ENCODE measurements at regions not wholly inside any gene's neighbourhood (a gene's known extent, or its start where the extent isn't known, plus 50 kb on each side); places are given as distances from the start of the nearest gene placed in this dataset.

DNA sequence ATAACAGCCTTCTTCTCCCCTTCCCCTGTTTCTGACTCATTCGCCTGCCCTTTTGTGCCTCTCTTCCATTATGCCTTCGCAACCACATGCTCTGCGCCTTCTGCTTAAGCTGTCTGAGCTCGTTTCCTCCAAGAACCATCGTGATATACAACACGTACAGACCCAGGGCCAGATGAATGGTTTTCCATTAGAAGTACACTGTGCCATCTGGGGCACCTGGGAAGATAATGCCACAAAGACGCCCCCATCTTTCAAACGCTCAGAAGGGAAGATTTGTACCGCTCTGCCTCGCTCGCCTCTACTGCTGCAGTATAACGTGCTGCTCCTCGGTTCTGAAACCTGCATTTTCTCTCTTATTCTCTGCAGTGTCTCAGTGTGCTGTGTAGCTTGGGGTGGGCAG lies 470.9 kb upstream of the STXBP6 start:
- TF ChIP-seq POLR2A (IDR thresholded peaks at IDR 0.05; ENCODE audit: low read depth), result no peak
- TF ChIP-seq, protein P1, sequence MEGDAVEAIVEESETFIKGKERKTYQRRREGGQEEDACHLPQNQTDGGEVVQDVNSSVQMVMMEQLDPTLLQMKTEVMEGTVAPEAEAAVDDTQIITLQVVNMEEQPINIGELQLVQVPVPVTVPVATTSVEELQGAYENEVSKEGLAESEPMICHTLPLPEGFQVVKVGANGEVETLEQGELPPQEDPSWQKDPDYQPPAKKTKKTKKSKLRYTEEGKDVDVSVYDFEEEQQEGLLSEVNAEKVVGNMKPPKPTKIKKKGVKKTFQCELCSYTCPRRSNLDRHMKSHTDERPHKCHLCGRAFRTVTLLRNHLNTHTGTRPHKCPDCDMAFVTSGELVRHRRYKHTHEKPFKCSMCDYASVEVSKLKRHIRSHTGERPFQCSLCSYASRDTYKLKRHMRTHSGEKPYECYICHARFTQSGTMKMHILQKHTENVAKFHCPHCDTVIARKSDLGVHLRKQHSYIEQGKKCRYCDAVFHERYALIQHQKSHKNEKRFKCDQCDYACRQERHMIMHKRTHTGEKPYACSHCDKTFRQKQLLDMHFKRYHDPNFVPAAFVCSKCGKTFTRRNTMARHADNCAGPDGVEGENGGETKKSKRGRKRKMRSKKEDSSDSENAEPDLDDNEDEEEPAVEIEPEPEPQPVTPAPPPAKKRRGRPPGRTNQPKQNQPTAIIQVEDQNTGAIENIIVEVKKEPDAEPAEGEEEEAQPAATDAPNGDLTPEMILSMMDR (IDR thresholded peaks at IDR 0.05), result no peak
- no peak for DNase-seq (ENCODE audit: extremely low spot score)
- Histone ChIP-seq H3K4me1 (no peaks in the 10 kb centered on the region), H3K27ac (replicated peaks in 1 of 4) (no peak overlapping the region), H3K36me3 (no peaks in the 10 kb centered on the region), H3K4me3 (no peak overlapping the region), H3K9me3 (no peaks in the 10 kb centered on the region), H3K27me3 (no peaks in the 10 kb centered on the region)
- intact Hi-C loops (cut with DNase I), result no loop called here
- WGBS, result 88% methylated on average over 13 of the region's 13 CpGs

DNA sequence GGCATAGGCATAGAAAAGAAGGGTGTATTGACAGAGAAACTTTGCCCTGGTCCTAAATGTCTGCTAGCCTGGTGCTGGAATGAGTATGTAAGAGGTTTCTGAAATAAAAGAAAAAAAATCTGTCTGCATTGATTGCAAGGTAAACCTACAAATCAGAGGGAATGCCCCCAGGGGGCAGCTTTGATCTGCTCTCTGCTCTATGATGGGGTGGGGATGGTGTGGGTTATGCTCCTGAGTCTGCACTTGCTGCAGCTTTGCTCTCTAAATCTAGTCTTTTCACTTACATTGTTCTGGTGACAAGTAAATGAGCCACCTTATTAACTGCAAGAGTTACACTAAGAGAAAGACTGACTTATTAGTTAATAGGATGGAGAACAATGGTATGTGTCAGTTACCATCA lies 468.4 kb upstream of the STXBP6 start:
- H3K27ac ChIP-seq (replicated peaks in 1 of 4), result no peak overlapping the region
- intact Hi-C loops (cut with DNase I), result no loop called here
- no peaks in the 10 kb centered on the region for H3K4me1 ChIP-seq
- H3K36me3 ChIP-seq, result no peaks in the 10 kb centered on the region
- H3K4me3 ChIP-seq, result no peak overlapping the region
- H3K9me3 ChIP-seq, result no peaks in the 10 kb centered on the region
- no peaks in the 10 kb centered on the region for H3K27me3 ChIP-seq
- no peak for DNase-seq (ENCODE audit: extremely low spot score)
- TF ChIP-seq POLR2A (IDR thresholded peaks at IDR 0.05; ENCODE audit: low read depth), result no peak
- no peak for TF ChIP-seq POLR2AphosphoS5 (IDR thresholded peaks at IDR 0.05)
- no peak for TF ChIP-seq EP300 (IDR thresholded peaks at IDR 0.05)
- TF ChIP-seq, protein P1 (IDR thresholded peaks at IDR 0.05), result no peak

DNA sequence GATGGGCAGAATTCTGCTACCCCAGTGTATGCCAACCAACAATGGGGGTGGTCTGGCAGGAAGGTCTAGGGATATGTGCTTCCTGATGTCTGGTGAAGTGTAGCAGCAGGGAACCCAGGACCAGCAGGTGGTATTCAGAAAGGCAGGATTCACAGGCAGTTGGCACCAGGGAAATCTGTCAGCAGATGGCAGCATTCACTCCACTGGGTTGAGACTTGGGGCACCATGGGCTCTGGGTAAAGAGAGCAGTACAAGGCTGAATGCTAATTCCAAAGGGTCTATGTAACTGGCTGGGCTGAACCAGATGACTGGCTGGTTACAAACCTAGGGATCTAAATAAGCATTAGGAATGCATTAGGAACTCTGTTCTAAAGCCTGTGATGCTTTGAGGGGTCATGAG lies 466.9 kb upstream of the STXBP6 start:
- no peaks in the 10 kb centered on the region for H3K4me1 ChIP-seq

GRCh38 chr14:25508845-25509244 lies 458.9 kb upstream of the STXBP6 start:
- Histone ChIP-seq H3K36me3 (no peaks in the 10 kb centered on the region), H3K27me3 (no peaks in the 10 kb centered on the region), H3K9me3 (no peaks in the 10 kb centered on the region), H3K4me1 (no peaks in the 10 kb centered on the region), H3K27ac (replicated peaks in 1 of 4) (no peak overlapping the region), H3K4me3 (no peak overlapping the region)
- intact Hi-C loops (cut with DNase I), result no loop called here
- TF ChIP-seq POLR2AphosphoS5 (IDR thresholded peaks at IDR 0.05), result no peak
- TF ChIP-seq, protein P1 (IDR thresholded peaks at IDR 0.05), result no peak
- no peak for TF ChIP-seq EP300 (IDR thresholded peaks at IDR 0.05)
- no peak for TF ChIP-seq POLR2A (IDR thresholded peaks at IDR 0.05; ENCODE audit: low read depth)
- 79% methylated on average over 2 of the region's 2 CpGs for WGBS
- DNase-seq (ENCODE audit: extremely low spot score), result no peak

More for the DNA sequence above, 466.9 kb upstream of the STXBP6 start:
- H3K36me3 ChIP-seq, result no peaks in the 10 kb centered on the region
- H3K27ac ChIP-seq (replicated peaks in 1 of 4), result no peak overlapping the region
- H3K27me3 ChIP-seq, result no peaks in the 10 kb centered on the region
- DNase-seq (ENCODE audit: extremely low spot score), result no peak
- H3K4me3 ChIP-seq, result no peak overlapping the region
- intact Hi-C loops (cut with DNase I), result no loop called here
- H3K9me3 ChIP-seq, result no peaks in the 10 kb centered on the region
- TF ChIP-seq POLR2A (IDR thresholded peaks at IDR 0.05; ENCODE audit: low read depth), result no peak
- TF ChIP-seq EP300 (IDR thresholded peaks at IDR 0.05), result no peak
- TF ChIP-seq, protein P1 (IDR thresholded peaks at IDR 0.05), result no peak
- TF ChIP-seq POLR2AphosphoS5 (IDR thresholded peaks at IDR 0.05), result no peak

DNA sequence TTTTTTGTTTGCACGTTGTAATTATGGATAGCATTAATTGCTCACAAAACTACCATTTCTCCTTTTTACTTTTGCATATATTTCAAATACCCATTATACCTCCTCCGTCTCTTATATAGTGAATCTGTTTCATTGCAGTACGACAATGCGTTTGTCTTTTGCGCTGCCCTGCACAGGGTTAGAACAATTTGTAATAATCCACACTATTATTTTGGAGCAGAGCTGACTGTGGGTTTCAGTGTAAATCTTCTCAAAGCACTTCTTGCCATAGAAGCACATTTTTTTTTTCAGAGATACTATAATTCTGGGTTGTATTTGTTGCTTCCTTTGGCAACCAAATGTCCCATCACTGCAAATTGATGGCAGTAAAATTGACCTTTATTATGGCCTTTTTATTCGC lies 451.8 kb upstream of the STXBP6 start:
- 80% methylated on average over 6 of the region's 6 CpGs for WGBS
- Histone ChIP-seq H3K27me3 (no peaks in the 10 kb centered on the region), H3K4me3 (no peak overlapping the region), H3K4me1 (no peaks in the 10 kb centered on the region), H3K27ac (replicated peaks in 1 of 4) (no peak overlapping the region), H3K9me3 (no peaks in the 10 kb centered on the region), H3K36me3 (no peaks in the 10 kb centered on the region)
- DNase-seq (ENCODE audit: extremely low spot score), result no peak
- TF ChIP-seq, protein P1 (IDR thresholded peaks at IDR 0.05), result no peak
- TF ChIP-seq POLR2AphosphoS5 (IDR thresholded peaks at IDR 0.05), result no peak
- TF ChIP-seq EP300 (IDR thresholded peaks at IDR 0.05), result no peak
- intact Hi-C loops (cut with DNase I), result no loop called here

Data from esophagus muscularis mucosa (tissue), 4 donors.